Esophagus squamous epithelium (tissue), 4 donors: ENCODE measurements at regions not wholly inside any gene's neighbourhood (a gene's known extent, or its start where the extent isn't known, plus 50 kb on each side); places are given as distances from the start of the nearest gene placed in this dataset.

Source experiments
- CTCF ChIP-seq, 6 experiments: fragments of 450-650 bp in 4 of 6; fragments of 200-600 bp in 2 of 6; sonication (generic) in 2 of 6; IDR thresholded peaks; one replicate each; pipeline ENCODE4 v1.5.1; 2016 to 2019; ENCODE audit warnings: antibody characterized with exemption in 6 of 6, mild to moderate bottlenecking in 4 of 6, moderate library complexity in 4 of 6
- POLR2A ChIP-seq, 4 donors: fragments of 450-650 bp; IDR thresholded peaks; one replicate each; pipeline ENCODE4 v1.6.1; 2017; ENCODE audit warnings: antibody characterized with exemption in 4 of 4, mild to moderate bottlenecking in 4 of 4, moderate library complexity in 3 of 4

GRCh38 chr2:58585233-58585632, 344.1 kb upstream of the FANCL start:
- TF ChIP-seq CTCF (IDR thresholded peaks at IDR 0.05) (no peak), POLR2A (IDR thresholded peaks at IDR 0.05) (no peak)
